GM12878 (cell line): ENCODE measurements at regions not wholly inside any gene's neighbourhood (a gene's known extent, or its start where the extent isn't known, plus 50 kb on each side); places are given as distances from the start of the nearest gene placed in this dataset.

Experiments
- ATAC-seq: fragments of 200-7000 bp; cut with Tn5 transposase; 3 replicates; pipeline ENCODE4 v1.9.1; 2020; ENCODE audit warnings: mild to moderate bottlenecking, moderate library complexity
- BruUV-seq: library from RNA; stranded (reverse); fragments of 400-500 nt; replicated peaks from 2 replicates; lab custom pipeline; 2021; lab: Mats Ljungman, UMichigan
- CTCF ChIA-PET: fragments of 300-600 bp; sonication (Branson Sonifier 250); formaldehyde crosslinking; extraction: SDS; loops from one replicate; lab custom pipeline; 2021; ENCODE audit warnings: inconsistent platforms; lab: Yijun Ruan, JAX
- POLR2A ChIA-PET: fragments of 350-600 bp; formaldehyde crosslinking; extraction: SDS; loops from one replicate; lab custom pipeline; 2021; ENCODE audit warnings: inconsistent platforms; lab: Charles Lee
- RAD21 ChIA-PET: fragments of 300-600 bp; sonication (Branson Sonifier 250); formaldehyde crosslinking; loops from one replicate; lab custom pipeline; 2023; ENCODE audit warnings: antibody characterized with exemption; ENCODE audit not compliant: unreplicated experiment; lab: Charles Lee
- SMC1A ChIA-PET: fragments of 300-600 bp; sonication (Branson Sonifier 250); formaldehyde crosslinking; loops from one replicate; lab custom pipeline; 2023; ENCODE audit not compliant: unreplicated experiment, uncharacterized antibody; lab: Charles Lee
- DNase-seq: peaks from one replicate; pipeline ENCODE4 v3.0.0-alpha.2; 2011; ENCODE audit warnings: low read depth, low spot score
- FAIRE-seq: peaks from 3 replicates; lab custom pipeline; 2011; peaks lifted over from hg19 to GRCh38; lab: Jason Lieb, UNC
- H2AFZ ChIP-seq: 2 replicates; pipeline ENCODE4 v1.6.0; 2011; ENCODE audit warnings: low read depth, low read length, control low read depth; ENCODE audit not compliant: control insufficient read depth
- H3K27ac ChIP-seq: 2 replicates; pipeline ENCODE4 v1.5.1; 2011; ENCODE audit warnings: control low read depth; ENCODE audit not compliant: control insufficient read depth, insufficient read depth
- H3K27me3 ChIP-seq, 2 experiments: replicated peaks in 1 of 2; 2 replicates each; pipeline versions ENCODE4 v1.6.0 to v1.6.1; 2011; ENCODE audit warnings: low read length in 1 of 2; ENCODE audit not compliant: control insufficient read depth in 2 of 2, insufficient read depth in 2 of 2
- H3K36me3 ChIP-seq, 2 experiments: 2 replicates each; pipeline ENCODE4 v1.5.1; 2011; ENCODE audit warnings: low read length in 1 of 2; ENCODE audit not compliant: control insufficient read depth in 2 of 2, insufficient read depth in 2 of 2
- H3K4me1 ChIP-seq: 2 replicates; pipeline ENCODE4 v1.6.1; 2011; ENCODE audit warnings: mild to moderate bottlenecking, low read length, moderate library complexity, mixed read lengths; ENCODE audit not compliant: control insufficient read depth, insufficient read depth
- H3K4me2 ChIP-seq: 2 replicates; pipeline ENCODE4 v1.6.0; 2011; ENCODE audit warnings: control low read depth; ENCODE audit not compliant: control insufficient read depth, insufficient read depth
- H3K4me3 ChIP-seq: fragments of 200-600 bp; sonication (generic); 2 replicates; pipeline ENCODE4 v1.5.1; 2016
- H3K79me2 ChIP-seq: 2 replicates; pipeline ENCODE4 v1.6.0; 2011; ENCODE audit warnings: low read length; ENCODE audit not compliant: control insufficient read depth, insufficient read depth
- H3K9ac ChIP-seq: 2 replicates; pipeline ENCODE4 v1.8.0; 2011; ENCODE audit warnings: low read length, control low read depth, mixed read lengths; ENCODE audit not compliant: control insufficient read depth, insufficient read depth
- H3K9me3 ChIP-seq: replicated peaks from 3 replicates; pipeline ENCODE4 v1.5.1; 2011; ENCODE audit warnings: mild to moderate bottlenecking, low read length; ENCODE audit not compliant: control insufficient read depth, insufficient read depth
- H4K20me1 ChIP-seq: 2 replicates; pipeline ENCODE4 v1.6.0; 2011; ENCODE audit not compliant: control insufficient read depth, insufficient read depth
- BMI1 ChIP-seq: fragments of 450-650 bp; IDR thresholded peaks from 2 replicates; pipeline ENCODE4 v1.6.1; 2016; ENCODE audit warnings: mild to moderate bottlenecking, moderate library complexity, borderline replicate concordance
- BRCA1 ChIP-seq: IDR thresholded peaks from 2 replicates; pipeline ENCODE4 v1.6.1; 2011; ENCODE audit warnings: low read depth, low read length, improper control_type of control experiment
- EGR1 ChIP-seq, 2 experiments: IDR thresholded peaks; 1 replicate in 1 of 2; 2 replicates in 1 of 2; pipeline ENCODE4 v1.6.1; 2011 to 2012; ENCODE audit warnings: low read depth in 2 of 2, low read length in 2 of 2, borderline replicate concordance in 1 of 2, mild to moderate bottlenecking in 1 of 2, moderate library complexity in 1 of 2
- ETV6 ChIP-seq, 2 experiments: fragments of 450-650 bp in 1 of 2; IDR thresholded peaks in 1 of 2; conservative IDR thresholded peaks in 1 of 2; 2 replicates each; pipeline ENCODE4 v1.6.1; 2014; ENCODE audit warnings: antibody characterized with exemption in 1 of 2, borderline replicate concordance in 1 of 2, low read depth in 1 of 2, mild to moderate bottlenecking in 1 of 2, moderate library complexity in 1 of 2
- MEF2A ChIP-seq: IDR thresholded peaks from 2 replicates; pipeline ENCODE4 v1.6.1; 2011; ENCODE audit warnings: low read depth, mild to moderate bottlenecking, low read length, moderate library complexity; ENCODE audit not compliant: insufficient read depth
- MEF2B ChIP-seq: fragments of 450-650 bp; IDR thresholded peaks from 2 replicates; pipeline ENCODE4 v1.6.1; 2018; ENCODE audit warnings: mild to moderate bottlenecking, moderate library complexity; ENCODE audit not compliant: partially characterized antibody, poor library complexity, severe bottlenecking
- NR2F1 ChIP-seq: fragments of 450-650 bp; conservative IDR thresholded peaks from 2 replicates; pipeline ENCODE4 v1.6.1; 2017; ENCODE audit warnings: mild to moderate bottlenecking
- POLR2AphosphoS2 ChIP-seq: IDR thresholded peaks from 2 replicates; pipeline ENCODE4 v1.6.1; 2011; ENCODE audit warnings: low read depth, mild to moderate bottlenecking, low read length, improper control_type of control experiment, moderate library complexity
- RUNX3 ChIP-seq: IDR thresholded peaks from 2 replicates; pipeline ENCODE4 v1.6.1; 2012; ENCODE audit warnings: low read length, inconsistent platforms
- TARDBP ChIP-seq: IDR thresholded peaks from 2 replicates; pipeline ENCODE4 v1.6.1; 2016; ENCODE audit warnings: borderline replicate concordance
- TCF12 ChIP-seq: IDR thresholded peaks from 2 replicates; pipeline ENCODE4 v1.6.1; 2011; ENCODE audit warnings: low read depth, mild to moderate bottlenecking, low read length
- WGBS: methylation state at CpG from one replicate; pipeline ENCODE4 v1.1.6; 2016; ENCODE audit warnings: low lambda C conversion rate; ENCODE audit not compliant: insufficient replicate concordance, insufficient coverage; ENCODE audit errors: missing lambda C conversion rate; 5-methylcytosine and 5-hydroxymethylcytosine counted together
- in situ Hi-C: fragments of 300-500 bp; cut with MboI; formaldehyde crosslinking; loops from 9 replicates; pipeline ENCODE4 v1.14.3; 2018; ENCODE audit warnings: mixed read lengths
- intact Hi-C: fragments of 100-400 bp; cut with micrococcal nuclease; formaldehyde crosslinking; loops from one replicate; pipeline ENCODE4 v1.14.2; 2022; ENCODE audit not compliant: unreplicated experiment
- TF ChIP-seq, protein P1 (sequence below): IDR thresholded peaks from 2 replicates; pipeline ENCODE4 v1.6.1; 2012; ENCODE audit warnings: low read depth, low read length, improper control_type of control experiment
- TF ChIP-seq, protein P2 (sequence below): IDR thresholded peaks from 2 replicates; pipeline ENCODE4 v1.6.1; 2012; ENCODE audit warnings: low read length, inconsistent platforms
- TF ChIP-seq, protein P3 (sequence below): fragments of 450-650 bp; IDR thresholded peaks from 2 replicates; pipeline ENCODE4 v1.6.1; 2017; ENCODE audit warnings: mild to moderate bottlenecking, moderate library complexity

DNA sequence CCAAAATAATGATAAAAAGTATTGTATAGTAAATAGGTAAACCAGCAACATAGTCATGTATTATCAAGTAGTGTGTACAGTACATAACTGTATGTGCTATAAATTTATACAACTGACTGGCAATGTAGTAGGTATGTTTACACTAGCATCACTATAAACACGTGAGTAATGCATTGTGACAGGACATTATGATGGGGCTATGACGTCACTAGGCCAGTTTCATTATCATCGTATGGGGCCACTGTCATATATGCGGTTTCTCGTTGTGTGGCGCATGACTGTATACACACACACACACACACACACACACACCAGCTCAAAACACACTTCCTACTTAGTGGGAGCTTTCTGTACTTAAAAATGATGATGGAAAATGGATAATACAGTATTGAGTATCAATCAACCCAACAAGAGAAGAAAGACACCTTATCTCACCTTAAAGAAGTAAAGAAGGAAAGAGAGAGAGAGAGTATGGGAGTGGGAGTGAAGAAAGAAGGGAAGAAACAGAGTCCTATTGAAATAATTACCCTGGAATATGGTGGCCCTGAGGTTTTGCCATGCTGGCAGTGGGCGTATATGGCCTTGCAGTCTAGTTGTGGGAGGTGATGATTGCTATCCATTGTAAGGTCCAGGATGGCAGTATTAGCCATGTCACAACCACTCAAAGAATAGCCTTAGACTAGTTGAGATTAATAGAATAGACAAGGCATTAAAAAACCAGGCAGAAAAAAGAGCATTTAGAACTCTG lies 186.4 kb upstream of the ZNF521 start (continued):
- no peak for TF ChIP-seq BRCA1
- TF ChIP-seq EGR1 (IDR thresholded peaks at IDR 0.05; ENCODE audit: borderline replicate concordance in 1 of 2, low read depth in 2 of 2, low read length in 2 of 2): no peak
- TF ChIP-seq POLR2AphosphoS2: no peak
- TF ChIP-seq, protein P1, sequence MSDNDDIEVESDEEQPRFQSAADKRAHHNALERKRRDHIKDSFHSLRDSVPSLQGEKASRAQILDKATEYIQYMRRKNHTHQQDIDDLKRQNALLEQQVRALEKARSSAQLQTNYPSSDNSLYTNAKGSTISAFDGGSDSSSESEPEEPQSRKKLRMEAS: no peak
- TF ChIP-seq TARDBP: no peak
- no peak for TF ChIP-seq MEF2A
- no peak for TF ChIP-seq ETV6 (conservative IDR thresholded peaks at IDR 0.05 in 1 of 2, IDR thresholded peaks at IDR 0.05 in 1 of 2; ENCODE audit: borderline replicate concordance in 1 of 2, low read depth in 1 of 2)
- TF ChIP-seq, protein P2, sequence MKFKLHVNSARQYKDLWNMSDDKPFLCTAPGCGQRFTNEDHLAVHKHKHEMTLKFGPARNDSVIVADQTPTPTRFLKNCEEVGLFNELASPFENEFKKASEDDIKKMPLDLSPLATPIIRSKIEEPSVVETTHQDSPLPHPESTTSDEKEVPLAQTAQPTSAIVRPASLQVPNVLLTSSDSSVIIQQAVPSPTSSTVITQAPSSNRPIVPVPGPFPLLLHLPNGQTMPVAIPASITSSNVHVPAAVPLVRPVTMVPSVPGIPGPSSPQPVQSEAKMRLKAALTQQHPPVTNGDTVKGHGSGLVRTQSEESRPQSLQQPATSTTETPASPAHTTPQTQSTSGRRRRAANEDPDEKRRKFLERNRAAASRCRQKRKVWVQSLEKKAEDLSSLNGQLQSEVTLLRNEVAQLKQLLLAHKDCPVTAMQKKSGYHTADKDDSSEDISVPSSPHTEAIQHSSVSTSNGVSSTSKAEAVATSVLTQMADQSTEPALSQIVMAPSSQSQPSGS: no peak
- no peak for TF ChIP-seq BMI1
- TF ChIP-seq, all 136 proteins: peak for 0

DNA sequence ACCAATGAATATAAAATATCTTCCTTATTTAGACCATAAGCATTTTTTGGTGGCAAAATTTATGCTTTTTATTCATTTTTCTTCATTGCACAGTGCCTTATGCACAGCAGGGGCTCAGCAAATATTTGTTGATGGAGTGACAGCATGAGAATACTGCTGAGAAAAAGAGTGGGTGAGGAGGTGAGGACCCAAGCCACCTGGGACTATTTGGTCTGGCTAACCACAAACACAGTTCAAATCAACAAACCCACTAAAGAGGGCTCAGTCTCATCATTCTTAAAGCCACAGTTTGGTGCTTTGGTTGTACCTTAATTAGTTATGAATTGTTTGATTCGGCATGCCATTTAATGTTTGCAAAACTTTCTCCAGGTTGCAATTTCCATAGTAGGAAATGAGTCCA lies 183.5 kb upstream of the ZNF521 start:
- Histone ChIP-seq H3K4me2 (no peak overlapping the region), H3K27me3 (no peaks in the 10 kb centered on the region), H3K9ac (no peak overlapping the region), H3K79me2 (no peaks in the 10 kb centered on the region), H2AFZ (no peak overlapping the region), H3K4me1 (no peaks in the 10 kb centered on the region), H3K4me3 (no peak overlapping the region), H3K36me3 (no peaks in the 10 kb centered on the region), H3K9me3 (peaks cover 2% of the 10 kb centered on the region; the same call in 1 of the 3 replicates), H4K20me1 (no peaks in the 10 kb centered on the region), H3K27ac (no peak overlapping the region)
- ChIA-PET SMC1A (no interaction called here), RAD21 (no interaction called here), CTCF (no interaction called here), POLR2A (no interaction called here)
- 0% methylated on average over 1 of the region's 1 CpG for WGBS
- DNase-seq (no peak), FAIRE-seq (no peak), ATAC-seq (peak; percentile 19; the same call in 1 of the 3 replicates)
- intact Hi-C loops (no loop called here), in situ Hi-C loops (no loop called here)
- no TSS peak for BruUV-seq
- TF ChIP-seq, protein P3, sequence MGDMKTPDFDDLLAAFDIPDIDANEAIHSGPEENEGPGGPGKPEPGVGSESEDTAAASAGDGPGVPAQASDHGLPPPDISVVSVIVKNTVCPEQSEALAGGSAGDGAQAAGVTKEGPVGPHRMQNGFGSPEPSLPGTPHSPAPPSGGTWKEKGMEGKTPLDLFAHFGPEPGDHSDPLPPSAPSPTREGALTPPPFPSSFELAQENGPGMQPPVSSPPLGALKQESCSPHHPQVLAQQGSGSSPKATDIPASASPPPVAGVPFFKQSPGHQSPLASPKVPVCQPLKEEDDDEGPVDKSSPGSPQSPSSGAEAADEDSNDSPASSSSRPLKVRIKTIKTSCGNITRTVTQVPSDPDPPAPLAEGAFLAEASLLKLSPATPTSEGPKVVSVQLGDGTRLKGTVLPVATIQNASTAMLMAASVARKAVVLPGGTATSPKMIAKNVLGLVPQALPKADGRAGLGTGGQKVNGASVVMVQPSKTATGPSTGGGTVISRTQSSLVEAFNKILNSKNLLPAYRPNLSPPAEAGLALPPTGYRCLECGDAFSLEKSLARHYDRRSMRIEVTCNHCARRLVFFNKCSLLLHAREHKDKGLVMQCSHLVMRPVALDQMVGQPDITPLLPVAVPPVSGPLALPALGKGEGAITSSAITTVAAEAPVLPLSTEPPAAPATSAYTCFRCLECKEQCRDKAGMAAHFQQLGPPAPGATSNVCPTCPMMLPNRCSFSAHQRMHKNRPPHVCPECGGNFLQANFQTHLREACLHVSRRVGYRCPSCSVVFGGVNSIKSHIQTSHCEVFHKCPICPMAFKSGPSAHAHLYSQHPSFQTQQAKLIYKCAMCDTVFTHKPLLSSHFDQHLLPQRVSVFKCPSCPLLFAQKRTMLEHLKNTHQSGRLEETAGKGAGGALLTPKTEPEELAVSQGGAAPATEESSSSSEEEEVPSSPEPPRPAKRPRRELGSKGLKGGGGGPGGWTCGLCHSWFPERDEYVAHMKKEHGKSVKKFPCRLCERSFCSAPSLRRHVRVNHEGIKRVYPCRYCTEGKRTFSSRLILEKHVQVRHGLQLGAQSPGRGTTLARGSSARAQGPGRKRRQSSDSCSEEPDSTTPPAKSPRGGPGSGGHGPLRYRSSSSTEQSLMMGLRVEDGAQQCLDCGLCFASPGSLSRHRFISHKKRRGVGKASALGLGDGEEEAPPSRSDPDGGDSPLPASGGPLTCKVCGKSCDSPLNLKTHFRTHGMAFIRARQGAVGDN: no peak
- TF ChIP-seq NR2F1 (no peak), RUNX3 (peak; percentile 32; the same call in 1 of the 2 replicates), TCF12 (0 out of 2 replicates have a peak, but pooled peaks have one; percentile 14), MEF2B (peak; percentile 76)
